SK-N-SH (cell line): ENCODE measurements at regions not wholly inside any gene's neighbourhood (a gene's known extent, or its start where the extent isn't known, plus 50 kb on each side); places are given as distances from the start of the nearest gene placed in this dataset.

Experiments used
- CHD2 ChIP-seq: fragments of 150-350 bp; IDR thresholded peaks from 2 replicates; pipeline ENCODE4 v1.6.1; 2018; ENCODE audit warnings: low read length; ENCODE audit not compliant: partially characterized antibody
- CTCF ChIP-seq: fragments of 200-600 bp; sonication (generic); IDR thresholded peaks from 2 replicates; pipeline ENCODE4 v1.6.1; 2017; ENCODE audit warnings: antibody characterized with exemption, mild to moderate bottlenecking, moderate library complexity
- GATA2 ChIP-seq: sonication (generic); formaldehyde crosslinking; IDR thresholded peaks from 2 replicates; pipeline ENCODE4 v1.5.0; 2020; ENCODE audit warnings: mild to moderate bottlenecking, missing genetic modification reagents
- MEF2A ChIP-seq: IDR thresholded peaks from 2 replicates; pipeline ENCODE4 v1.4.0; 2012; ENCODE audit warnings: low read depth, borderline replicate concordance
- POLR2AphosphoS5 ChIP-seq: IDR thresholded peaks from 2 replicates; pipeline ENCODE4 v1.6.1; 2012; ENCODE audit warnings: low read depth, low read length
- RCOR1 ChIP-seq: fragments of 150-350 bp; IDR thresholded peaks from 2 replicates; pipeline ENCODE4 v1.6.1; 2017; ENCODE audit warnings: antibody characterized with exemption, low read length
- REST ChIP-seq: IDR thresholded peaks from 2 replicates; pipeline ENCODE4 v1.6.1; 2012; ENCODE audit warnings: mild to moderate bottlenecking, low read depth, low read length, moderate library complexity
- TF ChIP-seq, protein P1 (sequence below): IDR thresholded peaks from 2 replicates; pipeline ENCODE4 v1.4.0; 2012; ENCODE audit warnings: low read depth

DNA sequence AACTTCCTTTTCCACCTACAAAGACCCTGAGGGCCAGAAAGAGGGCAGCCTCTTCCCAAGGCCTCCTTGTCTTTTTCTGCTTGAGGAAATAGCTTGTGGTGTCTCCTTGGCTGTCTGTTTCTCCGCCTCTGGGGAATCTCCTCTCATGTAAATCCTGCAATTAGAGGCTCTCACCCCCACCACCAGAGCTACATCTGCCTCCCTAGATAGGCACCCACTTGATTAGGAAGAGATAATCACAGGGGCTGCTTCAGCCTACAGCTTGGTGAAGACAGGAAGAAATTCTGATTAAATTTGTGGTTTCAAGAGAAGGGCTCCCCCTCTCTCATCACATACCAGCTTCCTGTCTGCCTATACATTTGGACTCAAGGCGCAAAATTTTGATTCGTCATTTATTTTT lies 75.6 kb downstream of the TLR4 start:
- no peak for TF ChIP-seq CTCF
- TF ChIP-seq, protein P1, sequence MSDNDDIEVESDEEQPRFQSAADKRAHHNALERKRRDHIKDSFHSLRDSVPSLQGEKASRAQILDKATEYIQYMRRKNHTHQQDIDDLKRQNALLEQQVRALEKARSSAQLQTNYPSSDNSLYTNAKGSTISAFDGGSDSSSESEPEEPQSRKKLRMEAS = no peak
- no peak for TF ChIP-seq POLR2AphosphoS5
- no peak for TF ChIP-seq MEF2A
- TF ChIP-seq RCOR1 = no peak
- no peak for TF ChIP-seq CHD2
- no peak for TF ChIP-seq REST
- TF ChIP-seq GATA2 = peak; percentile 28; the same call in 1 of the 2 replicates
